ENCODE measurements at regions not wholly inside any gene's neighbourhood (a gene's known extent, or its start where the extent isn't known, plus 50 kb on each side); places are given as distances from the start of the nearest gene placed in this dataset.
"Not testable (repeated sequence)": the region's sequence is repeated elsewhere in the genome, so short reads cannot be mapped to it uniquely, and the experiment has no call there.

DNA sequence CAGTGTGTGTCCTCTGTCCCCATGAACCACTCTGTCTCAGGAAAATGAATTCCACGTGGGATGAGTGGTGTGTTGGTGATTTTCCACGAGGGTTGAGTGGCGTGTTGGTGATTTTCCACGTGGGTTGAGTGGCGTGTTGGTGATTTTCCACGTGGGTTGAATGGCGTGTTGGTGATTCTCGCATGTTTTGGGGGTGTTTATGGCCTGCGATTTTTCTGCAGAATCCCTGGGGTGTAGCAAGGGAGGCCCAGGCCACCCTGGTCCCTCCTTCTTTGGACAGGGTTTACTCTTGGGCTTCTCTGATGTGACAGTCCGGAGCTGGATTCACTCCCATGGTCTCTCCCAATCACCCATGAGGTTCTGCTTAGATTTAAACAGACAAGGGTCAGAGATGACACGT is 90.6 kb upstream of the FRMD1 start:
- no peak for DNase-seq

DNA sequence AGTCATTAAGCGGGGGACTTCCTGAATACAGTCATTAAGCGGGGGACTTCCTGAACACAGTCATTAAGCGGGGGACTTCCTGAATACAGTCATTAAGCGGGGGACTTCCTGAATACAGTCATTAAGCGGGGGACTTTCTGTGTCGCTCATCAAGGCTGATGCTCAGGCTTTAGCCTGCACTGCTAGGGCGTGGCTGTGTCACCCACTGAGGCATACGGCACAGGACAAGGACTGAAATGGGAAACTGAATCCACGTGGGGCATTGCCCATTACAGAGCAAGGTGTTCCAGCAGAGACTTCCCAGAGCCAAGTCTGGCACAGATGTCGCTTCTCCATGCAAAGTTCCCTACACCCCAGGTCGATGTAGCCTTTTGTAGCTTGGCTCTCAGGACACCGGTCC is 89.9 kb upstream of the FRMD1 start:
- DNase-seq = not testable (repeated sequence)

- DNase-seq = not testable (repeated sequence)
Observed at GRCh38 chr6:168168330-168168729, 89.3 kb upstream of the FRMD1 start.

DNA sequence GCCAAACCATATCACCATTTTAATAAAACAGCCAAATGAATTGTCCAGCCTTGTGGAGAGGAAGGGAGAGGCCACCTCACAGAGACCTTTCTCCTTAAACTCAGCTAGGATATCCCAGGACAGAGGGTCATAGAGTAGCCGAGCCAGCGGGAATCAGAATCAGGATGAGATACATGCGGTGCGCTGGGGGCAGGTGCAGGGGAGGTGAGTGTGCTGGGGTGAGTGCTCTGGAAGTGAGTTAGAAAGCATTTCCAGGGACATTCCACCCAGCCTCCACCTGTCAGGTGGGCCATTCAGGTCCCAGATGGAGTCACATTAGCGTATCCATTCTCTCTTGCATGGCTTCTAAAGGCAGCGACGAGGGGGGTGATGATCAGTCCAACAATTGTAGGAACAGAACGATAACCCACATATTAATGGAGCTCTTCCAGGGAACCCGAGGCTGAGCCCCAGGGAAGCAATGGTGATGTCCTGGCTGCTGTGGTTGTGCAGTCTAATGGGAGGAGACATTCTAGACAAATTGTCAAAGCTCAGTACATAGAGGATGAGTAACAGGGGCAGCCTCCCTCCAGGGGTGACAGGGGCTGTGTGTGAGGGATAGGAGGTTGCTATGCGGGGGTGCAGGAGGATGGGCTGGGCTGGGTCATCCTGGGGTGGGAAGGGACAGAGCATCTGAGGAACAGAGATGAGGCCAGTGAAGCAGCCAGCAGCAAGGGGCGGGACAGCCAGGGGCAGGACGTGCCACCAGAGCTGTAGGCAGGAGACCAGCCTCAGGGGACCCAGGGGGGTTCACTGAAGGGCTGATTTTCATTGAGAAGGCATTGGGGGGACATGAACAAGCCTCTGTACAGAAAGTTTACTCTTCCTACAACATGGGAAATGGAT is 88.7 kb upstream of the FRMD1 start:
- DNase-seq = no peak

DNA sequence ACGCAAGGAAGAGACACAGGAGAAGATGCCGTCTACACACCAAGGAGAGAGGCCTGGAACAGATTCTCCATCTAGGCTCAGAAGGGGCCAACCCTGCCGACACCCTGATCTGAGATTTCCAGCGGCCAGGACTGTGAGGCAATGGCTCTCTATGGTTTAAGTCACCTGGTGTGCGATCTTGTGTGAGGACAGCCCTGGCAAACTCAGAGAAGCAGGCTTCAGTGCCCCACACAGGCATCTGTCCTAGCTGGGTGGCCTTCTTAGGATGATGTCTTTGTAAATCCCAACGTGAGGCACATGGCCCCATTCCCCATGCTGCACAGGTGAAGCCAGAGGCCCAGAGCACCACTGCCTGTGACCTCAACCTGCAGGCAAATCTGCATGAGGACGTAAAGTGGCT is 87.6 kb upstream of the FRMD1 start:
- no peak for DNase-seq

DNA sequence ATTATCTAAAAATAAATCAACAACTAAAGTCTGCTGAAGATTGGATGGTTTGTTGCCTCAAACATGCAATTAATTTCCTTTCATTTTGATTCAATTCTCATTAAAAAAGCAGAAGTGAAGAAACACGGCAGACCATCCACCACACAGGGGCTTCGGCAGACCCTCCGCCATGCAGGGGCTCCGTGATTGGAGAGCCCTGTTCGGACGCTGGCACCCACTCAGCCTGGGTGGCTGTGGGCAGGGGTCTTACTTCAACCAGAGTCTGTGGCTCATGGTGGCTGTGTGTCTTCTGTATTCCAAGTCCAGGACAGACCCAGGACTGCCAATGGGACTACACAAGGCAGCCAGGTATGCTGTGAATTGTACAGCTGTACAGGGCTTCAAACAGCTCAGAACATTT is 86.9 kb upstream of the FRMD1 start:
- no peak for DNase-seq

DNA sequence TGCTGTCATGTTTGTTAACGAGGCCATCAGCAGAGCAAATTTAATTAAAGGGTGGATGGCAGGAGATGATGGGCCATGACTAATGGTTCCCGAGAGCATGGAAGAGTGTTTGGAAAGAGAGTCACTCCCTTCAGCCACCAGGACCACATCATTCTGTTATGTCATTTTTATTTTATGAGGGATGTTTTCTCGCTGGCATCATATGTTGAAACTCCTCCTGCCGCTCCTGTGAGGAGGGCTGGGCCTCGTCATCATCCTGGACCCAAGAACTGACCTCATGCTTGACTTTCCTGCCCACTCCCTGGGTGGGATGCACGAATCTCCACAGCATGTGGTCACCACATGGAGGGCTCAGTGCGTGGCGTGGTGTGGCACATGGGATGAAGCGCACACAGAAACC is 86.4 kb upstream of the FRMD1 start:
- no peak for DNase-seq

GRCh38 chr6:168164462-168165061 is 85.5 kb upstream of the FRMD1 start:
- DNase-seq = no peak

GRCh38 chr6:168163096-168163731 is 84.2 kb upstream of the FRMD1 start:
- DNase-seq = no peak

- no peak for DNase-seq
Observed at GRCh38 chr6:168162366-168162765, 83.4 kb upstream of the FRMD1 start.

DNA sequence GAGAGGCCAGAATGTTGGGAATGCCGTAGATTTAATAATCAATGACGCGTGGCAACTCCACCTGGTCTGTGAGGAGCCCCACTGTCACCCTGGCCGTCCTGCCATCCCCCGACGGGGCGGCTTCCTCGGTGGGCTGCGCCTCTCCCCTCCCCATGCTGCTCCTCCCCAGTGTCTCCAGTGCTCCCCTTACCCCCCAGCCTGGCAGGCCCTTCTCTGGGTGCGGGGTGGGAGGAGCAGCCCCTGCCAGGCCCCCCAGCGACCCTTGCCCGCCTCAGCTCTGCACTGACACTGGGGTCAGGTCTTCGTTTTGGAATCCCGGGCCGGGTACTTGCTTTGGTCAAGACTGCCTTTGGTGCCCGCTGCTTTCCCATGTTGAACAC is 82.3 kb upstream of the FRMD1 start:
- DNase-seq = no peak

- no peak for DNase-seq
Observed at GRCh38 chr6:168160506-168161370, 81.7 kb upstream of the FRMD1 start.

GRCh38 chr6:168159506-168159905 is 80.5 kb upstream of the FRMD1 start:
- no peak for DNase-seq

DNA sequence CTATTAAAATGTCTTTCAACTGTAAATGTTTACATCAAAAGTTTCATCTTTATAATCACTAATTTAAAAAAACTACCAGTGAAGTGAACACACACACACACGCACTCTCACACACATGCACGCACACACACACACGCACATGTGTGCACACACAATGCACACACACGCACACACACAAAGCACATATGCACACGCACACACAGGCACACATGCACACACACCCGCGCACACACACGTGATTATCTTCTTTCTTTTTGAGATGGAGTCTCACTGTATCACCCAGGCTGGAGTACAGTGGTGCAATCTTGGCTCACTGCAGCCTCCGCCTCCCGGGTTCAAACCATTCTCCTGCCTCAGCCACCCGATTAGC is 80.0 kb upstream of the FRMD1 start:
- DNase-seq = no peak

DNA sequence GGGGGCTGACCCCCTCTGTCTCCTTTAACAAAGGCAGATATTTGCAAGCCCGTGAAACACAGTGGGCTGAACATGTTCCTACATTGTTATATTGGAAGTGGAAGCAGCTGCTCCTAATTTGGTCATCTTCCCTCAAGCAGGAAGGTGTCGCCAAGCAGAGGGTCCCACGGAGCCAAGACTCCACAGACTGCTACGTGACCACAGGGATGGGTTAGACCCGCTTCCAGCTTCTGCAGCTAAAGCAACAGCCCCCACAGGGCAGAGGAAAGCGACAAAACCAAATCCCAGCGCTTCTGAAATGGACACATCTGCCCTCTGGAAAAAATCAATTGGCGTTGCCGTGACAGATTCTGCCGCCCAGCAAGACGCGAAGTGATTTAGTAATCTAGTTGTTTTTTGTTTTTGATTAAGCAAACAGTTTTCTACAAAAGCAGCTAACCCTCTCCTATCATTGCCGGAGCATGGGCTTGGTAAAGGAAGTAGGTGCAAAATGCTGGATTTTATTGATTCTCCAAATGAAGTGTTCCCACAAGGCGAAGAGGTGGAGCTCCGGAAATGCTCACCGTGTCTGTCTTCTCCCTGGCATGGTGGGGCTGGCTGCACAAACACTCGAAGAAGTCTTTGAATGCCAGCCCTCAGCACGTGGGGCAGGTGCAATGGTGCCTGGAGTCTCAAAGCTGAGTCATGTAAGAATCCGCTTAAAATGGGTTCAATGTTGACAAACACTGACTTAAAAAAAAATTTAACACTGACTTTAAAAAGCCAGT is 79.4 kb upstream of the FRMD1 start:
- DNase-seq = no peak

GRCh38 chr6:168157272-168158212 is 78.5 kb upstream of the FRMD1 start:
- no peak for DNase-seq

- no peak for DNase-seq
Observed at GRCh38 chr6:168156742-168157265, 77.8 kb upstream of the FRMD1 start.

DNA sequence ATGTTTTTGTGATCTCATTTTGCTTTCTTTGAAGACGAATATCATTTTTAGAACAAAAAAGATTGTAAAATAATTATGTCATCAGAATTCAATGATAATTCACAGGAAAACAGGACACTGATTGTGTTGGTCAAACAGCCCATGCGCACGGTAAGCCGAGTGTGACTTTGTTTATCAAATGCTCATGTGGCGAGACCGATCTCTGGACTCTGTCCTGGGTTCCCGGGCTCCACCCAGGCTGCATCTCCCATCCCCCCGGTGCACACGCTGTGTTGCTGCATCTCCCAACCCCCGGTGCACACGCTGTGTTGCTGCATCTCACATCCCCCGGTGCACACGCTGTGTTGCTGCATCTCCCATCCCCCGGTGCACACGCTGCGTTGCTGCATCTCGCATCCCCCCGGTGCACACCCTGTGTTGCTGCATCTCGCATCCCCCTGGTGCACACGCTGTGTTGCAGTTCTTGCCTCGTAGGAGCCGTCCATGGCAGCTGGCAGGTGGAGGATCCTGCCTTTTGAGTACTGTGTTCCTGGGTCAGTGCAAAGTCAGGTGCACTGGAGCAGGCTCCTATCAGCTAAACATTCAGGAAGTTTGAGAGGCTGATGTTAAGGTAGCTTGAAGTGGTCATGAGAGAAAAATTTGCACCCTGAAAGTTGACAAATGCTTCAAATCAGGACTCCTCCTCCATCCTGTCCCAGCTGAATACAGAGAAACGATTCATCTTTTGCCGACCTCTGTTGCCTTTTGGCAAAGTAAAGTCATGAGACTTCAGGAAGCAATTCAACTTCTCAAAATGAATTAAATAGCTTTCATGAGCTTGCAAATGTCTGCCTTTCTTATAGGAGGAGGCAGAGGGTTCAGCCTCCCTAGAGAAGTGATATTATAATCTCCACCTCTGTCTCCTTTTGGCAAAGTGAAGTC is 77.1 kb upstream of the FRMD1 start:
- no peak for DNase-seq

GRCh38 chr6:168155193-168155592 is 76.2 kb upstream of the FRMD1 start:
- no peak for DNase-seq
